Pulmonary artery endothelial cell (primary cell): ENCODE measurements at regions not wholly inside any gene's neighbourhood (a gene's known extent, or its start where the extent isn't known, plus 50 kb on each side); places are given as distances from the start of the nearest gene placed in this dataset.
"Not testable (repeated sequence)": the region's sequence is repeated elsewhere in the genome, so short reads cannot be mapped to it uniquely, and the experiment has no call there.

ENCODE experiments used
- DNase-seq: peaks from one replicate; pipeline ENCODE4 v3.0.0-alpha.2; 2011; ENCODE audit warnings: low read depth, low spot score

GRCh38 chr7:34463830-34464229, 194.2 kb upstream of the NPSR1 start:
- DNase-seq, result no peak

DNA sequence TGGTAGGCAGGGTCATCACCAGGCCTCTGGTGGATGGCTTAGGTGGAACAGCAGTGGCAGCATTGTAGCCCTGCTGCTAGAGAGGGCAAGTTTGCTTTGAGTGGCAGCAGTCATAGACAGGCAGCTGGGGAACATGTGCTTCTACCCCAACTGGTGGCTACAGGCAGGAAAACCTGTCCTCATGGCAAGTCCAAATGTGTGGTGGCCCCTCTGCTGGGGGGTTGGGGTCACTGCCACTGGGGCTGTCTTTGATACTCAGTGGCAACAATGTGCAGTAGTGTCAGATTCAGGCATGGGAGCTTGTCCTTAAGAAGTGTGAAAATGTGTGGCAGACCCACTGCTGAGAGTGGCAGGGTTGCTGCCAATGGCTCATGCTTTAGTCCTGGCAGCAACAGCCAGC, 186.2 kb upstream of the NPSR1 start:
- no peak for DNase-seq

DNA sequence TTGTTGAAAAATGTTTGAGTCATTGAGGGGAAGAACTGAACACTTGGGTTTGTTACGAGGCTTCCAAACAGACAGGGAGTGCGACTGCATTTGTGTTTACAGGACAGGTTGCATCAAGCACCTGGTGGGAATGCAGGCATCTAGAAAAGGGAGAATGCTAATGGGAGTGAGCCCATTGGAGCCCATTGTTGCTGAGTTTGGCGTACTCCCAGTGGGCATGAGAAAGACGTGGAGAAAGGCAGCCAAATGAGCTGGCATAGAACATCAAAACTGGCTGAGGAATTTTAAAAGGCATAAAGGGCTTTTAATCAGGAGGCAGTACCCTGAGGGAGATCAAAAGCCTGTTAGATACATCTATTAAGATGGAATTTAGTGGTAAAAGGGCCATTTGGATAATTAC, 171.6 kb upstream of the NPSR1 start:
- DNase-seq, result no peak

GRCh38 chr7:34487391-34488115, 170.5 kb upstream of the NPSR1 start:
- no peak for DNase-seq

DNA sequence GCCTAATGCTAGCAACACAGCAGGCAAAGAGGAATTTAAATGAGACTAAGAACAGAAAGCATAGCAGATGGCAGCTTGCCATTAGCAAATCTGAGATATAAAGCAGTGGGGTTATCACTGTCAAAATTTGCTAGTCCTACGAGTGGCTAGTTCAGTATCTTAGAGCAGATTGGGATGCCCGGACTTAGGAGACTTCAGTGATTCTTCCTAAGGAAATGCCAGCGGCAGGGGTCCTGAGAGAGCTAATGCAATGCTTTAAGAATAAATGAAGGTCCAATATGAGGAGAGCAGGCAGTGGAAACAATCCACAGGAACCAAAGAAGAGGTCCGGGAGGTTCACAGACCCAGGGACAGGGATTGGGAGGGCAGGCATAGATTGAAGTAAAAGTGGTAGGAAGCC, 169.3 kb upstream of the NPSR1 start:
- no peak for DNase-seq

GRCh38 chr7:34491899-34492298, 166.1 kb upstream of the NPSR1 start:
- DNase-seq, result no peak

- DNase-seq, result no peak
Observed at GRCh38 chr7:34493752-34494151, 164.3 kb upstream of the NPSR1 start.

DNA sequence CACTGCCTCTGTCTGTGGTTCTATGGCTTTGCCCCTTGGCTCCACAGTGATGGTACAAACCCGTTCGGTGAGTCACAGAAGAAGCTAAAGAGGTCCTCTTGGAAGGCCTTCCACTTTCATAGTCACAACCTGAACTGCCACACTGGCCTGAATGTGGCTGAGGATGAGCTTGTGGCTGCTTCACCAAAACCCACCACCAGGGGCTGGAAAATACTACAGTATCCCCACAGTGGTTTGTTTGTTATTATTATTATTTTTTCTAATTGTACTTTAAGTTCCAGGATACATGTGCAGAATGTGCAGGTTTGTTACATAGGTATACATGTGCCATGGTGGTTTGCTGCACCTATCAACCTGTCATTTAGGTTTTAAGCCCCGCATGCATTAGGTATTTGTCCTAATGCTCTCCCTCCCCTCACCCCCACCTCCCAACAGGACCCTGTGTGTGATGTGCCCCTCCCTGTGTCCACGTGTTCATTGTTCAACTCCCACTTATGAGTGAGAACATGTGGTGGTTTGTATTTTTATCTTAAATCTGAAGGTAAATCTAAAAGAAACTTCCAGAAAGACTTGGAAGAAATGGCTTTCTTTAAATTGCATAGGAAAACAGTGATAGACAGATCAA, 160.8 kb upstream of the NPSR1 start:
- DNase-seq, result no peak

DNA sequence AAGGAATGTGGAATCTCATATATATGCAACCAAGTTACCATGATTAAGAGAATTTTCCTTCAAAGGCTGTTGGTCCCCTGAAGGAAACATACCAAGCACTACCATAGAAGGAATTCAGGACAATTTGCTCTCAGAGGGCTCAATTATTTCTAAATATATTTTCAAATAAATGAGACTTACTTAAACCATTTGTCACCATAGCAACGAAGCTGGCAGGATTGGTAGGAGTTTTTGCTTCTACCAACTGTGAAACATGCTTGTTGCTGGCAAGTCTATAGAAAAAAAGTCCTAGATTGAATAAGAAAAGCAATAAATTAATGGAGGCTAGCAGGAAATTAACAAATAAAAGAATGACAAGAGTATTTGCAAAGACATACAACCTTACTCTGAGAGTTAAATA, 156.9 kb upstream of the NPSR1 start:
- no peak for DNase-seq

GRCh38 chr7:34507191-34507590, 150.8 kb upstream of the NPSR1 start:
- DNase-seq, result no peak

DNA sequence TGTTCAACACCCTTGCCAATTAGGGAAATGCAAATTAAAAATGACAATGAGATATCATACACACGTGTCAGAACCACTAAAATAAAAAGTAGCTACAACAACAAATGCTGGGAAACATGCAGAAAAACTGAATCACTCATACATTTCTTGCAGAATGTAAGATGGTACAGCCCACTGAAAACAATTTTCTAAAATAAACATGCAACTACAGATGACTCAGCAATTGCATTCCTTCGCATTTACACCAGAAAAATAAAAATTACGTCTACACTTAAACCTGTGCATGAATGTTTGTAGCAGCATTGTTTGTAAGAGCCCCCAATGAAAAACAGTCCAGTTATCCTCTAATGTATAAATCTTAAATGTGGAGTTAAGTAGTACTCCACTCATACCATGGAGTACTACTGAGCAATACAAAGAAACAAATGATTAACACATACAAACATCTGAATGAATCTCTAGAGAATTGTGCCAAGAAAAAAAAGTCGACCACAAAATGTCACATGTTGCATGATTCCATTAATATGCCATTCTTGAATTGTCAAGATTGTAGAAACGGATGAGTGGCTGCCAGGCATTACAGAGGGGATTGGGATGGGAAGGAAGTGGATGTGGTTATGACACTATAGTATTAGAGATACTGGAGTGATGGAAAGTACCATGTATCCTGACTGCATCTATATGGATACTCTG, 134.6 kb upstream of the NPSR1 start:
- DNase-seq, result no peak

DNA sequence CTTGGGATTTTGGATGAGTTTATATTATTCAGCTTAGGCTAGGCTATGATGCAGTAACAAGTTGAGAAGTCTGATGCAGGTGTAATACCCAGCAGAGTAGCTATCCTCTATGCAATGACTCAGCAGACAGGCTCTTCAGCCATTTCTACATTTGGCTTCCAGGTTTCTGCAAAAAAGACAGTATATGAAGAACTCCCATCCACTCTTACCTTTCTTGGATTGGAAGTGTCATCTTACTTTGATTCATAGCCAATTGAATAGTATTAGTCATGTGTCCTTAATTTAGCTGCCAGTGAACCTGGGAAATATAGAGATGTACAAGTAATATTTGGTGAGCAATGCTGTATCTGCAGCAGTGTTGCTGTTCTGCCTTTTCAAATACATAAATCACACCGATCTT, 127.8 kb upstream of the NPSR1 start:
- no peak for DNase-seq

DNA sequence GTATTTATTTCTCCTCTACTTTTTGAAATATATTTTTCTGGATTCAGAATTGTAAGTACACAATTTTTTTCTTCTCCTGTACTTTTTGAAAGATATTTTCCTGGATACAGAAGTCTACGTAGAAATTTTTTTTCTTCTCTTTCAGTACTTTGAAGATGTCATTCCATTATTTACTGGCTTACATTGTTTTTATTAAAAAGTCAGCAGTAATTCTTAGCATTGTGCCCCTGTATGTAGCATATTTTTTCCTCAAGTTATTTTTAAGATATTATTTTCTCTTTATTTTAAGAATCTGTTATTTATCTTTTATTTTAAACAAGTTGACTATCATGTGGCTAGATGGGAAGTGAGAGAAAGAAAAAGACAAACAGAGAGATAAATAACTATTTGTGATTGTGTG, 119.0 kb upstream of the NPSR1 start:
- no peak for DNase-seq

GRCh38 chr7:34544621-34545020, 113.4 kb upstream of the NPSR1 start:
- no peak for DNase-seq

GRCh38 chr7:34550996-34551395, 107.0 kb upstream of the NPSR1 start:
- DNase-seq, result no peak

GRCh38 chr7:34552502-34552901, 105.5 kb upstream of the NPSR1 start:
- DNase-seq, result no peak

DNA sequence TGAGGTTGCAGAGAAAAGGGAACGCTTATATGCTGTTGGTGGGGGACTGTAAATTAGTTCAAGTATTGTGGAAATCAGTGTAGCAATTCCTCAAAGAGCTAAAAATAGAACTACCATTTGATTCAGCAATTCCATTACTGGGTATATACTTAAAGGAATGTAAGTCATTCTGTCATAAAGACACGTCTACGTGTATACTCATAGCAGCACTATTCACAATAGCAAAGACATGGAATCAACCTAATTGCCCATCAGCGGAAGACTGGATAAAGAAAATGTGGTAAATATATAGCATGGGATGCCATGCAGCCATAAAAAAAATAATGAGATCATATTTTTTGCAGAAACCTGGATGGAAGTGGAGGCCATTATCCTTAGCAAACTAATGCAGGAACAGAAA, 100.0 kb upstream of the NPSR1 start:
- DNase-seq, result no peak

GRCh38 chr7:34564091-34564490, 93.9 kb upstream of the NPSR1 start:
- DNase-seq, result no peak

GRCh38 chr7:34567906-34568305, 90.1 kb upstream of the NPSR1 start:
- DNase-seq, result no peak

DNA sequence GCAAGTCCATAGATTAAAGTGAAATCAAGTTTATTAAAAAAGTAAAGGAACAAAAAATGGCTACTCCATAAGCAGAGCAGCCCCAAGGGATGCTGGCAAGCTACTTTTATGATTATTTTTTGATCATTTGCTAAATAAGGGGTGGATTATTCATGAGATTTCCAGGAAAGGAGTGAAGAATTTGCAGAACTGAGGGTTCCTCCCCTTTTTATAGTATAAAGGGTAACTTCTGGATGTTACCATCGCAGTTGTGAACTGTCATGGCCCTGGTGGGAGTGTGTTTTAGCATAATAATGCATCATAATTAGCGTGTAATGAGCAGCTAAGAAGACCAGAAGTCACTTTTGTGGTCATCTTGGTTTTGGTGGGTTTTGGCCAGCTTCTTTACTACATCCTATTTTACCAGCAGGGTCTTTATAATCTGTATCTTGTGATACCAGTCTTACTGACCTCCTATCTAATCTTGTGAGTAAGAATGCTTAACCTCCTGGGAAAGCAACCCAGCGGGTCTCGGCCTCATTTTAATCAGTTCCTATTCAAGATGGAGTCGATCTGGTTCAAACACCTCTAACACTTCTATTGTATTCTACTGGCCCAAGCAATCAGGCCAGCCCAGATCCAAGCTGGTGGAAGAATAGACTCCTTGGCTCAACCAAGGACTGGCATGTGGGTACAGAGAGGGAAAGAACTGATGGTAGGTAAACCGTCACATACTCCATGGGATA, 87.9 kb upstream of the NPSR1 start:
- DNase-seq, result no peak

- DNase-seq, result no peak
Observed at GRCh38 chr7:34575006-34575405, 83.0 kb upstream of the NPSR1 start.

DNA sequence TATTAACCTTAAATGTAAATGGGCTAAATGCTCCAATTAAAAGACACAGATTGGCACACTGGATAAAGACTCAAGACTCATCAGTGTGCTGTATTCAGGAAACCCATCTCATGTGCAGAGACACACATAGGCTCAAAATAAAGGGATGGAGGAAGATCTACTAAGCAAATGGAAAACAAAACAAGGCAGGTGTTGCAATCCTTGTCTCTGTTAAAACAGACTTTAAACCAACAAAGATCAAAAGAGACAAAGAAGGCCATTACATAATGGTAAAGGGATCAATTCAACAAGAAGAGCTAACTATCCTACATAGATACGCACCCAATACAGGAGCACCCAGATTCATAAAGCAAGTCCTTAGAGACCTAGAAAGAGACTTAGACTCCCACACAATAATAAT, 80.1 kb upstream of the NPSR1 start:
- DNase-seq, result not testable (repeated sequence)
